HEK293 (cell line): ENCODE measurements at regions not wholly inside any gene's neighbourhood (a gene's known extent, or its start where the extent isn't known, plus 50 kb on each side); places are given as distances from the start of the nearest gene placed in this dataset.

Experiments used
- GLI4 ChIP-seq: fragments of 450-650 bp; formaldehyde crosslinking; IDR thresholded peaks from 2 replicates; pipeline ENCODE4 v1.5.1; 2016; ENCODE audit warnings: missing biosample characterization, missing genetic modification characterization
- ZEB2 ChIP-seq: fragments of 450-650 bp; formaldehyde crosslinking; IDR thresholded peaks from 2 replicates; pipeline ENCODE4 v1.5.1; 2016; ENCODE audit warnings: missing biosample characterization, missing genetic modification characterization
- ZNF302 ChIP-seq: fragments of 450-650 bp; formaldehyde crosslinking; IDR thresholded peaks from 2 replicates; pipeline ENCODE4 v1.5.1; 2016; ENCODE audit warnings: missing biosample characterization, missing genetic modification characterization, low read depth
- TF ChIP-seq, protein P1 (sequence below): fragments of 450-650 bp; formaldehyde crosslinking; IDR thresholded peaks from 2 replicates; pipeline ENCODE4 v1.5.1; 2016; ENCODE audit warnings: missing biosample characterization, missing genetic modification characterization

DNA sequence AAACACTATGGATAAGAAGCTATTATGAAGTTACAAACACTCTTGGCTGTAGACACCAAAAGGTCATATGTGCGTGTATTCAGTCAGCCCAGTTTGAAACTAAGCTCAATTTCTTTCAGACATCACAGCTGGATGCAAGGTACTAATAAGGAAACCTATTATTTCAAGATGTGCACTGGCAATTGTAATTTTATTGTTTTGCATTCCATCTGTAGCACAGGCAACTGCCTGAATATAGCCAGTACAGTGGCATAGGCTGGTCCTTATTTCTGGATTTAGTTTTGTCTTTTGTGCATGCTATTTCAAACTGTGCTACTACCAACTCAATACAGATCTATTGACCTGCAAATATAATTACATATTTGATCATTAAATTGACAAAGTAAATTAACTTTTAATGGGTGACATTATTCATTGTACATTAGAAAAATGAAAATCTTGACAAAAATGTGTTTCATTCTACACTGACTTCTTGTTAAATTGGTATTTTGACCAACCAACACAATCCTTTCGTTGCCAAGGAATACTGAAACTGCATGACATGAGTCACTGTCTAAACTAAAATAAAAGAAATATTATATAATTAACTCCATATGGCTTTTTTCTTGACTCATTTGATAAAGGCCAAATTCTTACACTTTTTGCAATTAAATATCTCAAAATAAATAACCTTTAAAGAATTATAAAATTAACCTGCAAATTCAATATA, 594.3 kb upstream of the ADGRL3 start:
- TF ChIP-seq, protein P1, sequence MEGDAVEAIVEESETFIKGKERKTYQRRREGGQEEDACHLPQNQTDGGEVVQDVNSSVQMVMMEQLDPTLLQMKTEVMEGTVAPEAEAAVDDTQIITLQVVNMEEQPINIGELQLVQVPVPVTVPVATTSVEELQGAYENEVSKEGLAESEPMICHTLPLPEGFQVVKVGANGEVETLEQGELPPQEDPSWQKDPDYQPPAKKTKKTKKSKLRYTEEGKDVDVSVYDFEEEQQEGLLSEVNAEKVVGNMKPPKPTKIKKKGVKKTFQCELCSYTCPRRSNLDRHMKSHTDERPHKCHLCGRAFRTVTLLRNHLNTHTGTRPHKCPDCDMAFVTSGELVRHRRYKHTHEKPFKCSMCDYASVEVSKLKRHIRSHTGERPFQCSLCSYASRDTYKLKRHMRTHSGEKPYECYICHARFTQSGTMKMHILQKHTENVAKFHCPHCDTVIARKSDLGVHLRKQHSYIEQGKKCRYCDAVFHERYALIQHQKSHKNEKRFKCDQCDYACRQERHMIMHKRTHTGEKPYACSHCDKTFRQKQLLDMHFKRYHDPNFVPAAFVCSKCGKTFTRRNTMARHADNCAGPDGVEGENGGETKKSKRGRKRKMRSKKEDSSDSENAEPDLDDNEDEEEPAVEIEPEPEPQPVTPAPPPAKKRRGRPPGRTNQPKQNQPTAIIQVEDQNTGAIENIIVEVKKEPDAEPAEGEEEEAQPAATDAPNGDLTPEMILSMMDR (tag by site-specific recombination): no peak
- TF ChIP-seq ZNF302 (no peak), ZEB2 (tag by site-specific recombination) (no peak), GLI4 (tag by site-specific recombination) (no peak)
